HG03354 (cell line): ENCODE measurements at regions not wholly inside any gene's neighbourhood (a gene's known extent, or its start where the extent isn't known, plus 50 kb on each side); places are given as distances from the start of the nearest gene placed in this dataset.

Experiments
- ATAC-seq: cut with Tn5 transposase; IDR thresholded peaks from one replicate; pipeline ENCODE4 v1.9.1; 2021; ENCODE audit warnings: mild to moderate bottlenecking; ENCODE audit not compliant: unreplicated experiment, poor library complexity, severe bottlenecking

GRCh38 chr12:124461851-124462623, 105.4 kb downstream of the NCOR2 start:
- ATAC-seq, result no peak

DNA sequence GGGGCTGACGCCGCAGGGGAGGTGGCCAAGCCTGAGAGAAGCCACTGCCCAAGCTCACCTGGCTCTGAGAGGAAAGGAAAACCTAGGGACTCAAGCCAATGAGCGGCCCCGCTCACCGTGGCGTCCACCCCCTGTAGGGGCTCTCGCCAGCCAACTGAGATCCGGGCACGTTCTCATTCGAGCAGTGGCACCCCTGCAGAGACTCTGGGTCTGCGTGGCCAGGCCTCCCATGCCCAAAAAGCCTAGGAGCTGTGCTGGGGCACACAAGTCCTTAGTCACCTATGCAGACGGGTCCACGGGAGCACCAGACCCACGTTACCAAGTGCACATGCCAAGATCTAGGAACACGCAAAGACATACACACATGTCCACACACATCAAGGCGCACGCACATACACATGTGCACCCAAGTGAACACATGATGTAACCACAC, 106.2 kb downstream of the NCOR2 start:
- no peak for ATAC-seq

DNA sequence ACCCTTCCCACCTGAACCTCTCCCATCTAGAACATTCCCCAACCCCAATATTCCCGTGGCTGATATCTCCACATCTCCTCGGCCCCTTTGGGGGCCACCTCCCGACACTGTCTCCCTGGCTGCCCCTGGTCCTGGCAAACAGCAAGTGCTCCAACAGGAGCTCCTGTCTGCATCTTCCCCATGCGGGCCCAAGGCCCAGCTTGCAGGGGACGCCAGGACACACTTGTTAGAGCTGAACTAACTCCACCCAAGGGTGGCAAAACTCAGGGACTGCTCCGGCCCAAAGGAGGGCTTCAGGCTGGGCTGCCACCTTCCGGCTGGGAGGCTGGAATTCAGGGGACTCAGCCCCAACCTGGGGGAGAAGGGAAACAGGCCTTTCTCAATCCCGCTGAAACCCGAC, 106.6 kb downstream of the NCOR2 start:
- ATAC-seq, result no peak

DNA sequence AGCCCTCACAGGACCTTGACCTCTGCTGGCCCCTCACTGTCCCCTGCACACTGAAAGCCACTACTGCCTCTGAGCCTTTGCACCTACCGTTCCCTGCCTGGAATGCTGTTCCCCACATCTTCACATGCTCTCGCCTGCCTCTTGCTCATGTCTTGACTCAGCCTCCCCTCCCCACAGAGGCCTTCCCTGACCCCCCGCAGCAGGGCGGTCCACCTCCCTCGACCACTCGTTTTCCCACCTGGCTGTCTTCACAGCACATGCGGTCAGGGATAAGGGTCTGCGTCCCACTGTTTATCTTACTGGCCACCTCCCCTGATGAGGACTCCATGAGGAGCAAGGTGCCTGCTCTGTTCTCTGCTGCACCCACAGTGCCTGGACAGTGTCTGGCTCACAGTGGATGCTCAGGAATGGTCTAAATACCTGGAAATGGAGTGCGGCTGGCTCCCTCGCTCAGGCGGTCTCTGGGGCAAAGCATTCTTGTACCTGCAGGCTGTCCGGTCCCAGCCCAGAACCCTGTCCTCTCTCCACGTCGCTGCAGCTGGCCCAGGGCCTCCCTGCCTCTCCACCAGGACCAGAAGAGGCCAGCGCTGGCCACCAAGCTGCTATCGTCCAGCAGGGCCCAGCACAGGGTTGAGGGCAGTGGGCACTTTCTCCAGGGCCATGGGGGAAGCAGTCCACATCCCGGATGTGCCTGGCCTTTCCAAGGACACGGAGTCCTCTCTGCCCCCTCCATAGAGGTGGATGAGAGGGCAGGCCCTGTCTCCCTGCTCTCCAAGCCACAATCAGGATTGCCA, 107.4 kb downstream of the NCOR2 start:
- no peak for ATAC-seq

- ATAC-seq, result no peak
These were observed 108.2 kb downstream of the NCOR2 start for GRCh38 chr12:124458992-124459851.

GRCh38 chr12:124458220-124458991, 109.0 kb downstream of the NCOR2 start:
- no peak for ATAC-seq

DNA sequence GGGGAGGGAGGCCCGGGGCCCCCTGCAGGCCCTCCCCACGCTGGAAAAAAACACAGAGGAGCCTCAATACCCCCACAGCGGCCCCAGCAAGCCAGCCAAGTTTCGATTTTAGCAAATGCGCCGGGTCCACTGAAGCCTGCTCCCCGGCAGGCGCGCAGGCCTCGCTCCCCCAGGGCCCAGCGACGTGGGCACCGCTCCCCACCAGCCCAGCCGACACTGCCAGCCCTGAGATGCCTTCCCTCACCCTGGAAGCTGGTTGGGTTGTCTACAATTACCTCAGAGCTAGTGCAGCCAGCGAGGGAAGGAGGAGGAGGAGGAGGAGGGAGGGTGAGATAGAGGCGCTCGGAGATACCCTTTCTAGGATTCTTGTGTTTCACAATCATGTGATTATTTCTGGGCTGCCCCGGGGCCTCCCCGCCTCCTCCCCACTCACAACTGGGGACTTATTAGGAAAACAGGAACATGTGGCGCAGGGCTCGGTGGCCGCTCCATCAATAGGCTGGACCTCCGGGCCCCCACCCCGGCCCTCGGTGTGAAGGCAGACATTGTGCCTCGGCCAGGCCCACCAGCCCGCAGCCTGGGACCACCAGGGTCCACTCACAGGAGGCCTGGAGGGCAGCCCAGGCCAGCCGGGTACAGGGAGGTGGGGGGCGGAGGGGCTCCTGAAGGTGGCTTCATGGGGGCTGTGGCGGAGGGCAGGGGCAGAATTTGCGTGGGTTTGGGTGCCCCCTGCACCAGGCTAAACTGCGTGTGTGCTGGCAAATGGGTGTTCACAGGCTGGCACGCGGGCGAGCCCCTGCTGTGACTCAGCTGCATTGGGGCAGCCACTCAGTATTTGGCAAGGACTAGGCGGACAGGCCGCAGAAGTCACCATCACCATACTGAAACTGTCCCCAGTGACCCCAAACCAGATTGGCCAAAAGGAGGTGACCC, 109.9 kb downstream of the NCOR2 start:
- peak; percentile 30 for ATAC-seq

DNA sequence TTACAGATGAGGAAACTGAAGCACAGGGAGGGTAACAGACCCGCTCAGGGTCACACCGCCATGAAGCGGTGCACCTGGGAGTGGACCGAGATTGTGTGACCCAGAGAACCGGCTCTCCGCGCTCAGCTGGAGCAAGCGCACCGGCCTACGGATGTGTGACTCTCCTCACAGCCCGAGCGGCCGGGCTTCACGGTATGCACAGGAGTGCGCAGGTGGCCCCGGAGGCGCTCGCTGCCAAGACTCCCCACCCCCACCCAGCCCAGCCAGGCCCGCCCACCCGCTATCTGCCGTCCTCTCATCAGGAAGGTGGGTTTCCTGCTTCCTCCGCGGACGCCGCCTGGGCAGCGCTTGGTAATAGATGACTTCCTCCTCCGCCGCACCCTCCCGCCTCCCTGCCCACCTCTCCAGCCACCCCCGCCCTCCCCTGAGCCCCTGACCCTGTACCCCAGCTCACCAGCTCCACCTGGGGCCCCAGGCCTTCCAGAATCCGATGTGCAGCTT, 110.7 kb downstream of the NCOR2 start:
- peak; percentile 25 for ATAC-seq

- ATAC-seq, result no peak
These were observed 111.2 kb downstream of the NCOR2 start for GRCh38 chr12:124456133-124456651.

DNA sequence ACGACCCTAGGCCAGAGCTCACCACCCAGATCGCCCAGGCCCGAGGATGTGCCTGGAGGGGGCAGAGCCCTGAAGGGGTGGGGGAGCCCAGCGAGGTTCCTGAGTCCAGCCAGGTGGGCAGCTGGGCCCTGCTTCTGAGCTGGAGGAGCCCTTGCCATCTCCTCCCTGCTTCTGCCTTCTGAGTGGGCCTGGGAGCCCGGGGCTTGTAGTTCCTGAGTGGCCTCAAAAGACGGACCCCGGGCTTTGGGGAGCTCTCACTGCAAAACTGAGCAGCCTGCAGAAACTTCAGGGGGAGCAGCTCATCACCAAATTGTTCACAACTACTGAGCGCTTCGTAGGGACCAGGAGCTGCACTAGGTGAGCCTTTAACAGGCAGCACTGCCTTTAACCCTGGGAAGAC, 112.1 kb downstream of the NCOR2 start:
- ATAC-seq, result no peak

- ATAC-seq, result no peak
These were observed 112.7 kb downstream of the NCOR2 start for GRCh38 chr12:124454735-124455134.

DNA sequence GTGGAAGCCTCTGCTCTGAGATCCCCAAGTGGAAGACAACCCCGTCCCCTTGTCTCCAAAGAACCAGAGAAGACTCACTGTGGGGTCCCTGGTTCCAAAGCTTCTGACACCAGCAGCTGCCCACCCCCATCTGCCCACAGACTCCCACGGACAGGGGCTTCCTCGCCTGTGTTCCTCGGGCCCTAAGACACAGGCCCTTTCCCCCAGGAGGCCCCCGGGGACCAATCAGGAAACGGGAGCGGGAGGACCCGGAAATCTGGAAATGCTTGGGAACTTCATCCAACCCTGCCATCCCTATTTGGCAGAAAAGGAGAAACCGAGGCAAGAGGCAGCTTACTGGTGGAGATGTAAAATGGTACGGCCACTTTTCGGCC, 113.1 kb downstream of the NCOR2 start:
- no peak for ATAC-seq

- ATAC-seq, result peak; percentile 81
These were observed 113.7 kb downstream of the NCOR2 start for GRCh38 chr12:124453419-124454351.

- ATAC-seq, result no peak
These were observed 114.7 kb downstream of the NCOR2 start for GRCh38 chr12:124452576-124453331.

DNA sequence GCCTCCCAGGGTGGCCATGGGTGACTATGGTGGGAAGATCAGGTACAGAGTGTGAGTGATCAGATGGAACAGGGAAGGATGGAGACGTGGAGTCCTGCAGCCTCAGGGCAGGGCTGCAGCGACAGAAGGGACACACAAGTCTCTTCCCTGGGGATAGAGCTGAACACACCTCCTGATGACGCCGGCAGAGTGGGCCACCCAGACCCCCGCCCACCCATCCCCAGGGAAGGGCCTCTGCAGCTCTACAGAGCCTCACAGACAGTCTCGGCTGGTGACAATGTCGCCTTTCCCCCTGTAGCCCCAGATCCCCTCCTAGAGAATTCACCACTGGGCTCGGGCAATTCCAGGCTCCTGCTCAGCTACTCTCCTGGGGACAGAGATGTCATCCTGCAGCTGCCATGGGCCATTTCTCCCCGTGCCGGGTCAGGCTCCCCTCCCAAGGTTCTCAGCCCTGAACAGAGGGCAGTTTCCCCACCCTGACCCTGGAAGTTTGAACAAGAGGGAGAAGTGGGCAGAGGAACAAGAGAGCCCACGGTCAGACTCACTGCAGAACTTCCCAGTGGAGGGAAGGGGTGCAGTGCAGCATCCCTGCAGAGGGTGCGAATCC, 115.7 kb downstream of the NCOR2 start:
- ATAC-seq, result no peak

- no peak for ATAC-seq
These were observed 116.4 kb downstream of the NCOR2 start for GRCh38 chr12:124451016-124451415.
